GM12875 (cell line): ENCODE measurements at regions not wholly inside any gene's neighbourhood (a gene's known extent, or its start where the extent isn't known, plus 50 kb on each side); places are given as distances from the start of the nearest gene placed in this dataset.

ENCODE experiments used
- H3K4me3 ChIP-seq: one replicate; pipeline ENCODE4 v1.5.1; 2011; ENCODE audit warnings: low read depth, low read length, control low read depth
- TF ChIP-seq, protein P1 (sequence below): IDR thresholded peaks from 2 replicates; pipeline ENCODE4 v1.5.1; 2011; ENCODE audit warnings: low read depth, mild to moderate bottlenecking, control low read depth, inconsistent platforms, low read length, moderate library complexity, borderline replicate concordance; ENCODE audit not compliant: insufficient read depth

DNA sequence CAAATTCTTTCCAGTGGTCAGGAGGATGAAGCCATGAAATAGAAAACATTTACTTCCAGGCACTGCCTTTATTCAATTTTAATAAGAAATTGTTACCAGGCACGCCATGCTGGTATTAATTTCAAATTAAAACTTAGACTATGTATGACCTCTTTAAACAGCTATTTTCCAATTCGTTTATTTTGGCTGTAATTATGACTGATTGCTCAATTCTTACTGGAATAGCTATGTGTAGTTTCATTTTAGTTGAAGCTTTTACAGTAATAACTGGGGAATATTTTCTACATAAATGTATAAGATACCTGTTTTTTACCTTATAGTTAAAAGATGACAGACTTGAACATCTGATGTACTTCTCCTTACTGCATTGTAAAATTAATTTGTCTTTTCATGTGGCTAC is 480.0 kb upstream of the GOLIM4 start:
- H3K4me3 ChIP-seq, result no peak overlapping the region
- TF ChIP-seq, protein P1, sequence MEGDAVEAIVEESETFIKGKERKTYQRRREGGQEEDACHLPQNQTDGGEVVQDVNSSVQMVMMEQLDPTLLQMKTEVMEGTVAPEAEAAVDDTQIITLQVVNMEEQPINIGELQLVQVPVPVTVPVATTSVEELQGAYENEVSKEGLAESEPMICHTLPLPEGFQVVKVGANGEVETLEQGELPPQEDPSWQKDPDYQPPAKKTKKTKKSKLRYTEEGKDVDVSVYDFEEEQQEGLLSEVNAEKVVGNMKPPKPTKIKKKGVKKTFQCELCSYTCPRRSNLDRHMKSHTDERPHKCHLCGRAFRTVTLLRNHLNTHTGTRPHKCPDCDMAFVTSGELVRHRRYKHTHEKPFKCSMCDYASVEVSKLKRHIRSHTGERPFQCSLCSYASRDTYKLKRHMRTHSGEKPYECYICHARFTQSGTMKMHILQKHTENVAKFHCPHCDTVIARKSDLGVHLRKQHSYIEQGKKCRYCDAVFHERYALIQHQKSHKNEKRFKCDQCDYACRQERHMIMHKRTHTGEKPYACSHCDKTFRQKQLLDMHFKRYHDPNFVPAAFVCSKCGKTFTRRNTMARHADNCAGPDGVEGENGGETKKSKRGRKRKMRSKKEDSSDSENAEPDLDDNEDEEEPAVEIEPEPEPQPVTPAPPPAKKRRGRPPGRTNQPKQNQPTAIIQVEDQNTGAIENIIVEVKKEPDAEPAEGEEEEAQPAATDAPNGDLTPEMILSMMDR, result no peak

DNA sequence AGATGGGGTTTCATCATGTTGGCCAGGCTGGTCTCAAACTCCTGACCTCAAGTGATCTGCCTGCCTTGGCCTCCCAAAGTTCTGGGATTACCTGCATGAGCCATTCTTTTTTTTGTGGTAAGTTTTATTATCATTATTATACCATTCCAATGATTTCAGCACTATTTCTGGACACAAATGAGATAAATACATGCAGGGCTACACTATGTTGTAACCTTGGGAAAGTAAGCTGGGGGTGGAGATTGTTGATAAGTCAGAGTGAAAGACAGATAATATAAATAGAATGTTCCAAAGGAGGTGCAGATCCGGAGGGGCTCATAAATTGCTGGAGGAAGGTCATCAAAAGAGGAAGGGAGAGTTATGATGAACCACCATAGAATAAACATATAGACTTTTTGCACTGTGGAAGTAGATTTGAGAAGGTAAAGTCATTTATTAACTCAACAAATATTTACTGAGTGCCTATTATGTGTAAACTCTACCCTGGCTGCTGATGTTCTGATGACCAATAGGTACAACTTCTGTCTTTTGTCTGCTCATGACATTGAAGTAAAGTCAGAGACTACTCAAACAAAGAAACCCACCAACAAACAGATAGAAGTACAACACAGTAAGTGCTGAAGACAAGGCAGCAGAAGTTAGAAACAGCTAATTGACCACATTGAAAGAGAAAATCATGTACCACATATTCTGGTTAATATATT is 478.9 kb upstream of the GOLIM4 start:
- H3K4me3 ChIP-seq, result no peak overlapping the region
- TF ChIP-seq, protein P1, result no peak

DNA sequence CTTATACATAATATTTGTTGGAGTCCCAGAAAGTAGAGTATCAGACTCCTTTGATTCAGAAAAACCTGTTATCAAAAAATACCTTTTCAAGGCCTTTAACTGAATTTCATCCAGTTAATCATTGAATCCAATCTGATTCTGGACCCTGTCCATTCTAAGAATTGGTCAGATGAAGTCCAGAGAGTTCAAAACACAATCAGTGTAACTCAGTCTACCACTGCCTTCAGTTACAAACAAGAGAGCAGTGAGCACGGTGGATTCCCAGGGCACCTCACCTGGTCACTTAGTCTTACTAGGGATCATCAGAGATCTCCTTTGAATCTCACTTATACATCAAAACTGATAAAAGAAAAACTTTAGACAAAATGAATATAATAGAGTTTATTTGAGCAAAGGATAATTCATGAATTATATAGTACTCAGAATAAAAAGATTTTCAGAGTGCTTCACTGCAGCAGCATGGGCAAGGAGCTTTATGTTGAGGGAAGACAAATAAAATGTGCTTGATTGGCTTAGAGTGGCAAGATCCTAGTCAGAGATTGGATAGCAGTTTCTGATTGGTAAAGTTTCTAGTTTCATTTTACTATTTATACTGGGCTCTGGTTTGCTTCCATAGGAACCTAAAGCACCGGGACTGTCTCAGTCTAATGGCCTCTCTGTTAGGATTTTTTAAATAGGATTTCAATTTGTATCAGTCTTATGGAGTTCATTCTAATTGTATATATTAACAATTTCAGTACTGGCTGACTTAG is 474.9 kb upstream of the GOLIM4 start:
- no peak overlapping the region for H3K4me3 ChIP-seq
- TF ChIP-seq, protein P1, result no peak

DNA sequence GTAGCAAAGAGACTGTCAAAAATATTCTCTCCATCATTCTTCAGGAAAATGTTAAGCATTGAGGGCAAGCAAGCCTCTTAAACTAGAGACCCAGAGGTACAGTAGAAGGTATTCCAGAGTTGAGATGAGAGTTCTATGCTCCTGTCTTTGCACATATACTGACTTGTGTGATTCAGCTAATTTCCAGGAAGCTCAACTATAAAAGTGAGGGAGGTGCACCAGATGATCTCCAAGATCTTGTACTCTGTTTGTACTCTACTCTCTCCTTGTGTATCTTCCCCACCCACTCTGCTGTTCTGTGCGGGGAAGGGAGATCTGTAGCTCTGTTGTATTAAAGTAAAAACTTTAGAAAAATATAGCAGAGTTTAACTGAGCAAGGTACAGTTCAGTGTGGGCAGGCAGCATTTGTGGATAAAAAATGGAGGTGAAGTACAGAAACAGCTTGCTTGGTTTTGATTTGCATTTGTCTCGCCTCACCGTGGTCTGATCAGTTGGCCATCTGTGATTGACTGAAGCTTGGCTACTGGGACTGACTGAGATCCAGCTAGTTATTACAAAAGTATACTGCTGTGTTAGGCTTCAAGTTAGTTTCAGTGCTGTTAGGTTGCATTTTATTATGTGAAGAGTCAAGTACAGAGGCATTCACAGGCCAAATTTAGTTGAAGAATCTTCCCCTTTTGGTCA is 463.1 kb upstream of the GOLIM4 start:
- TF ChIP-seq, protein P1, result no peak

DNA sequence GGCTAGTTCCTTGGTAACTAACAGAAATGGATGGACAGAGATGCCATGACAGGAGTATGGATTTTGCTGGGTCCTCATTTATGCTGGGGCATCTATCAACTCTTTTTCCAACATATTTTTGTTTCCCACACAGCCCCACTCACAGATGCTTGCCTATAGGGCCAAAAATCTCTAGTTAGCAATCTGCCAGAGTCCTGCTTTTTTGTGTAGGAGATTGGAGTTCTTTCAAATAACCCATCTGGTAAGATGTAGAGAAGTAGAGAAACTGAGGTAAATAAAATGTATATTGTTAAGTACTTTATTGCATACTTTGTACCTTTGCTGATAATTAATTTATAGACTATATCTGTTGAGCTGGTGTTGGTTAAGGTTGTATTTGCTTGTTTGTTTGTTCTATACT is 456.5 kb upstream of the GOLIM4 start:
- H3K4me3 ChIP-seq, result no peak overlapping the region

More for the DNA sequence above, 463.1 kb upstream of the GOLIM4 start:
- H3K4me3 ChIP-seq, result no peak overlapping the region

DNA sequence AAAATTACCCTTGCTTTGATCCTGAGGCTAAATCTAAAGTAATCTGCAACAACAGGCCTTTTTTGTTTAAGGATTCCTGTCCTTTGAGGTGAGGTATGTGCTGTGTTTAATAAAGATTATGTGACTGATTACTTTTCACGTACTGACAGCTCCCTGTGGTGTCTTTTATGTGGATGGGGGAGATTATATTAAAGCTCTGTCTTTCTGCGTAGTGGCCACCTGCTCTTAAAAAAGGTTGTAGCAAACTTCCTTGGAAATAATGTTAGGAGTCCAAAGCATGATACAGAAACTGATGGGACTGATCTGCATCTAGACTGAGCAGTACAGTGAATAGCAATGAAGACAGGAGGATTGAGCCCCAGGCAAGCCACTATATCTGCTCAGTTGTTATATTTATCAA is 453.0 kb upstream of the GOLIM4 start:
- TF ChIP-seq, protein P1, result no peak

More for the DNA sequence above, 456.5 kb upstream of the GOLIM4 start:
- TF ChIP-seq, protein P1, result no peak

DNA sequence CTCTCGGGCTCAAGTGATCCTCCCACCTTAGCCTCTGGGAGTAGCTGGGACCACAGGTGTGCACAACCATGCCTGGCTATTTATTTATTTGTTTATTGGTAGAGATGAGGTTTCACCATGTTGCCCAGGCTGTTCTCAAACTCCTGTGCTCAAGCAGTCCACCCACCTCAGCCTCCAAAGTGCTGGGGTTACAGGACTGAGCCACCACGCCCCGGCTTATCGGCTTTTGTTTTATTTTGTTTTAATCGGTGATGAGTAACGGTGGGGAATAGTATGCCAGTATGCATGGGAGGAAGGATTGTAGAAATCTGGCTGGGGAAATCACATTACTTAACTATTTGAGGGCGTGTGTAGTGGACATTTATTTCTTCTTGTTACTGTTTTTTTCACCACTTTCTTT is 451.0 kb upstream of the GOLIM4 start:
- TF ChIP-seq, protein P1, result no peak
- no peak overlapping the region for H3K4me3 ChIP-seq

More for the DNA sequence above, 453.0 kb upstream of the GOLIM4 start:
- H3K4me3 ChIP-seq, result no peak overlapping the region
